Muscle of back (tissue), 3 donors: ENCODE measurements at regions not wholly inside any gene's neighbourhood (a gene's known extent, or its start where the extent isn't known, plus 50 kb on each side); places are given as distances from the start of the nearest gene placed in this dataset.

Experiments used
- DNase-seq, 3 donors: peaks; one replicate each; pipeline versions ENCODE4 v3.0.0 to v3.0.0-alpha.2; 2013

- DNase-seq, result no peak
Observed at GRCh38 chr15:62771234-62771633, 271.3 kb upstream of the TPM1 start.

DNA sequence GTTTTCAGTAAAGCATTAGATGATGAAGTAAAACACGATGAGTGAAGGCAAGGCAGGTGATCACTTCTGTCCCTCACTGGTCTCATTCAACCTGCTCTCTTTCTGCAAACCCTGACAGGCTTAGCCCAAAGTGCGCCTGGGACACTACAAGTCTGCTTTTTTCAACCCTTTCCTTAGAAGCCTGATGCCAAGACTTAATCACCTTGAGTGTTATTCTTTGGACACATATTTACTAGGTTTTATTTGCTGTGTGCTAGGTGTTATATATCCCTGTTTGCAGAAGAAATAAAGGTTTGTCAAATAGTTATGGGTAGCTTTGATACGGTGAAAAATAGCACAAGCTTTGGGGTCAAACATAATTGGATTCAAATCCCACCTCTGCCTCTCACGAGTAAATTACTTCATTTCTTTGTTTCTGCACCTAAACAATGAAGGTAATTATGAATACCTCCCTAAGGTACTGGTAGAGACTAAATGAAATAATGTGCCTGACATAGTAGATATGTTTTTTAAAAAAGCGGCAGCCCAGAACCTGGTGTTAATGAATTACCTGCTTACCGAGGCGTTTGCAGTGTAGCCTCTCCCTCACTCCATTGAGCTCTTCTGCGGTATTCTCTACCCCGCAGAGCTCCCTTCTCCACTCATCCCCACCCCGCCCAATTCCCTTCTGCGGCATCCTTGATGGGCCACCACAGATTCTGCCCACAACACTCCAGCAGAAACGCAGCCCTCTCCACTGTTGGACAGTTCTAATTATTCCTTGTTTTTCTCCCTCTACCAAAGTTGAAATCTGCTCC lies 269.0 kb upstream of the TPM1 start:
- DNase-seq, result no peak

- DNase-seq, result no peak
Observed at GRCh38 chr15:62775932-62776331, 266.6 kb upstream of the TPM1 start.

- peak in 1 of 3 donors; percentile 70 for DNase-seq
Observed at GRCh38 chr15:62777671-62778070, 264.9 kb upstream of the TPM1 start.

DNA sequence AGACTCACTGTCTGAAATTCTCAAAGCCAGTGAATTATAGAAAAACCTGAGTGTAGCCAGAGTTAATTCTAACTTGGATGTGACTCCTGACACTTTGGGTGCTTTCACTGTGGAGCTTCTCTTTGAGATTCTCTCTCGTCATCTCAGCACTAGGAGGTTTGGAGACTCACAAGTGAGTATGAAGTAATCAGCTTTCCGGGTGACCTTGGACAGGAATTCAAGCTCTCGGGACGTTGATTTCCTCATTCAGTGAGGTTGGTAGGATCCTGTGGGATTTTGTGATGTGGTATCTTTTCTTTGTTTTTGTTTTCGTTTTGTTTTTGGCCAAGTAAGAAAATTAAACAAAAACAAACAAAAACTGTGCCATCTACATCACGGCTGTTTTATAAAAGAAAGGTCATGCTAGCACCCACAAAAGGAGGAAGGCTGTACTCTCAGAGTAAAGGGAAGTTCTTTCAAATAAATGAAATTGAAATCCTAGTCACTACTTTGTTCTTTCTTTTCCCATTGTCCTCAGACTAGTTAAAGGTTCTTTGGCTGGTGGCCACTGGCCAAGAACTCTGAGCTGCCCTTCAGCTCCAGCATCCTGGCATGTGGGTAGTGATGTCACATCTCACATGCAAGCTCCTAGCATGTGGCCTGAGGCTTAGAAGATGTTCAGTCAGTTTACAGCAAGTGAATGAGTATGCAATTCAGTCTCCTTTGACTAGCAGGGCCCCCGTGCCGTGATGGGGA lies 263.3 kb upstream of the TPM1 start:
- DNase-seq, result no peak

GRCh38 chr15:62779899-62780298 lies 262.6 kb upstream of the TPM1 start:
- no peak for DNase-seq

GRCh38 chr15:62781081-62781497 lies 261.5 kb upstream of the TPM1 start:
- no peak for DNase-seq

- peak; percentile 81 to 89 (median 87) for DNase-seq
Observed at GRCh38 chr15:62782071-62782841, 260.3 kb upstream of the TPM1 start.

DNA sequence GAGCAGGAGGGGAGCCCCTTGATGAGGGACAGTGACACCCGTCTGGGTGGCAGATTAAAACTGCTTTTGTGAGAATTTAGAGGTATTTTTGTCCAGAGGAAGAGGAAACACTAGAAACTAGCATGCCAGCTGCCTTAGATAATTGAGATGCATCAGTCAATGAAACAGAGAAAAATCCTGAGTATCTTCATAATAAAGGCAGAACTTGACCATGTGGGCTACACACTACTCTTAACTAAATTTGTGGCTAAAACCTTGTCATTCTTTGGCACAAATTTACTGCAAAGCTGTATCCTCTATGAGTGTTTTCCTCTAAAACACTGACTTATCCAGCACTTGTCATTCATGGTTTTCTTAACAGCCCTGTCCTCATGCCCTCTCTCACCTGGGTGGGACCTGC lies 259.7 kb upstream of the TPM1 start:
- no peak for DNase-seq

DNA sequence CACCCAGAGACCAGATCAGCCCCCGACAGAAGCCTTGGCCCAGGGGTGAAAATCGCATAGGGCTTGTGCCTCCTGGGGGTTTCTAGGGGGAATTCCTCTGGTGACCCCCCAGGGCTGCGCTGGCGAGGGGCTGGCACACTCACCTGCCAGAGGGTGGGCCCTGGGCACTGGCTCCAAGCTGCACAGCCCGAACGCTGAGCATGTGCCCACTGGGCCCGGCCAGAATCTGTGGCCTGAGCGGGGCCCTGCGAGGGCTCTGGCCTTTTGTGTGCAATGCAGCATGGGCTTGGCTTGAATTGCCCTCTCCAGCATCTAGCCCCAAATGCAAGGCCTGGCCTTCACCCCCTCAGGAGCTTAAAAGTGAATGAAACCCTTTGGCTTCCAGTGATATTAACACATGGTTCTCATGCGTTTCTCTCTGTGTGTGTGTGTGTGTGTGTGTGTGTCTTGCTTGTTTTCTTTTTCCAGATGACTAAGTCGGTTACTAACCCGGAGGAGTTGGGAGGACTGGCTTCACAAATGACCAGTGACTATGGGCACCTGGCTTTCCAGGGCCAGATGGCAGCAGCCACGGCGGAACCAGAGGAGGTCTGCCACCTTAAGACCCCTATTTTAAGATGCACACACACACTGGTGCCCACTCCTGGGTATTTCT lies 259.1 kb upstream of the TPM1 start:
- no peak for DNase-seq

- DNase-seq, result peak in 2 of 3 donors; percentile 41 to 73
Observed at GRCh38 chr15:62785881-62786828, 256.4 kb upstream of the TPM1 start.

- DNase-seq, result no peak
Observed at GRCh38 chr15:62787401-62787800, 255.1 kb upstream of the TPM1 start.

DNA sequence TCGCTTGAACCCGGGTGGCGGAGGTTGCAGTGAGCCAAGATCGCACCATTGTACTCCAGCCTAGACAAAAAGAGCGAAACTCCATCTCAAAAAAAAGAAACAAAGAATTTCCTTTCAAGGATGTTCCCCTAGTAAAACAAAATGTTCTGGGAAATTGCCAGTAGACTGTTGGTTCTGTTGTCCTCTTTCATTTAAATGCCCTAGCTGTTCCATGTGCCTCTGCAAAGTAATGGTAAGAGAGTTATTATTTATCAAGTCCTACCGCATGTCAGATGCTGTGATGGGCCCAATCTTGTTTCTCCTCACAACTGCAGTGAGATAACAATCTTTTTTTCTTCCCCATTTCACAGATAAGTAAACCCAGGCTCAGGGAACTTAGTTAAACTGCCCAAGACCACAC lies 254.3 kb upstream of the TPM1 start:
- no peak for DNase-seq

DNA sequence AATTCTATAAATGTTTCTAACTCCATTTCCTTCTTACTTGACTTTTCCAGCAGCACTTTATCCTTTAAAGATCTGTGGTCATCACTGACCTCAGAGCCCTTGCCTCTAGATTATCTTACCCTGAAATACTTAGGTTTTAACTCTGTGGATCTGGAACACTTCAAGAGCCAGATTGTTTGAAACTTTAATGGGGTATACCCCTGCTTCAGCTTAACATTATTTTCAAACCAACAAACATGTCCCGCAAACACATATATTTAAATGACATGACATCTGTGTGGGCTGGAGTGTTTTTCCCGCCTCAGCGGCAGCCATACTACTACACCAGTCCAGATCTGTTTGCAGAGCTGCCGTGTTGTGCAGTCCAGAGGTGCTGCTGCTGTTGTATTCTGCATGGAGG lies 252.0 kb upstream of the TPM1 start:
- no peak for DNase-seq

DNA sequence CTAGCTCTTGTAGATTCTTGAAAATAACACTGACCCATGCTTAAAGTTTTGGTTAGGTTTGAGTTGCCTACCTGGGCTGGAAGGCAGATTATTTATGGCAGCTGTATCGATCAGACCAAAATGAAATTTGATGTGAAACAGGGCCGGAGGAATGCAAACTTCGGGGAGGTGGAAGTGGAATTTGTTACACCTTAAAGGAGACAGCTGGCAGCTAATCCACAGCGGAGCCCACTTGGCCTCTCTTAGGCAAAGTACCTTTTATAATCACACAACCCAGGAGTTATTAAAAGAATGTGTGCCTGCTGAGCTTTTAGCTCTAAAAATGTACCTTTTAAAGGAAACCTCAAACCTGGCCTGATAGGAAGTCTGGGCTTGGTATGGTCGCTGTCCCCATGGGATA lies 250.9 kb upstream of the TPM1 start:
- DNase-seq, result no peak

DNA sequence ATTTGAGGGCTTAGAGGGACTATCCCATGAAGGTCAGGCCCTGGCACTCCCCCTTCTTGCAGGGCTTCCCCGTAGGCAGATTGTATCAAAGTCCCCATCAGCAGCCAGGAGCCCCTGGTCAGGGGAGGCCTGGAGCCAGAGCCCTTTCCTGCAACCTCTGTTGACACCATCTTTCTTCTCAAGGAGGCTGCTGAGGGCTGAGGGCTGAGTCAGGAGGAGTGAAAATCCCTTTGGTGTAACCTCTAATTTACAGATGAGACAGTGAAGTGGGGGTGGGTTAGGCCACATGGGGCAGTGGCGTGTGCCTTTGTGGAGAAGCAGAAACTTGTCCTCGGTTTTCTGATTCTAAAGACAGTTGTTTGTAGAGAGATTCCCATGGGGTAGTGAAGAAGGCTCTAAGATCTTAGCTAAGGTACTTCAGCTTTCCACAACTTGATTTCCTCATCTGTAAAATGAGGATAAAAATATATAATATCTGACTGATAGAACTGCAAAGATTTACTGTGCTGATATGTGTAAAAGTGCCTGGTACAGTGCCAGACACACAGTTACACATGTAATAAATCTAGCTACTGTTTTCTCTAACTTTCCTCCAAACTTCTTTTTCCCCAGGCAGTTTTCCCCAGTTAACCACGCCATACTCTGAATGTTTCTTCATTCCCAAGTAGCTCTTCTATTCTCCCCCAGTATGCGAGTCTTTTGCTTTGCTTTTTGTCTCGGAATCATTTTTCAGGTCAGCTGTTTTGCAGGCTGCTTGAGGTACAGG lies 249.4 kb upstream of the TPM1 start:
- DNase-seq, result no peak

- DNase-seq, result no peak
Observed at GRCh38 chr15:62793752-62794144, 248.8 kb upstream of the TPM1 start.

GRCh38 chr15:62795171-62795570 lies 247.4 kb upstream of the TPM1 start:
- no peak for DNase-seq

DNA sequence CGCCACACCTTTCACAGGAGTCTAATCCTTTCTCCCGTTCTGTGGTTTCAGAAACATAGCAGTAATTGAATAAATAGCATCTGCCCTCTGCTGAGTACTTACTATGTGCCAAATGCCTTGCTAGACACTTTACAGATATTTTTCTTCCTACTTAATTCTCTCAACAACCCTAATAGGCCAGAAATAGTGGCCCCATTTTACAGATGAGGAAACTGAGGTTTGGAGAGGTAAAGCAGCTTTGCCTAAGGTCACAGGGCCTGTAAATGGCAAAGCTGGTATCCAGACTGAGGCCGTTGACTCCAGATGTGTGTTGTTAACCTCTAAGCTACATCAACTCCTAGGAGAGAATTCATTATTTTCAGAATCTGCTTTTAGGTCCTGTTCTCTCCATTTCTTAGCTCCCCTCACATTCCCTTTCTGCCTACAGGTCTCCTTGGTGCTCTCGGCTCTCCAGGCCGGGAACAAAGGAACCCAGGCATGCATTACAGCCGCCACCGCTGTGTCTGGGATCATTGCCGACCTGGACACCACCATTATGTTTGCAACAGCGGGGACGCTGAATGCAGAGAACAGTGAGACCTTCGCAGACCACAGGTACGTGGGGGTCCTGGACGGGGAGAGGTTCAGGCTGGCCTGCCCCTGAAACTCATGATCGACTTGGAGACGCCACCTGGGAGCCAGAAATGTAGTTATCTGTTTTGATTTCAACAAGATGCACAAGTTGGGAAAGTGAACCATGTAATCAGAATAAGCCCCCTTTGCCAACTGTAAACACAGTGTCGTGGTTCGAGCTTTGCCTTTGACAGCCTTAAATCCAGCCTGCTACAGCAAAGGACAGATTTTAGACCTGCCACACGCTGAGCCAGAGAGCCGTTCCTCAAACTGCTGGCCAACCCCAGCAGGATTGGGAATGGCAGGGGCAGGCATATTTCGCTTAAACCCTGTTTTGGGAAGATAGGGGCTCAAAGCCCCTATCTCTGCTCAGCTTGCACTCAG lies 246.5 kb upstream of the TPM1 start:
- no peak for DNase-seq
